IPS DF 19.7 (cell line): ENCODE measurements at regions not wholly inside any gene's neighbourhood (a gene's known extent, or its start where the extent isn't known, plus 50 kb on each side); places are given as distances from the start of the nearest gene placed in this dataset.
"Not testable (repeated sequence)": the region's sequence is repeated elsewhere in the genome, so short reads cannot be mapped to it uniquely, and the experiment has no call there.

Experiments
- DNase-seq: peaks from one replicate; pipeline ENCODE4 v3.0.0-alpha.2; 2013; ENCODE audit warnings: low read depth, low spot score

DNA sequence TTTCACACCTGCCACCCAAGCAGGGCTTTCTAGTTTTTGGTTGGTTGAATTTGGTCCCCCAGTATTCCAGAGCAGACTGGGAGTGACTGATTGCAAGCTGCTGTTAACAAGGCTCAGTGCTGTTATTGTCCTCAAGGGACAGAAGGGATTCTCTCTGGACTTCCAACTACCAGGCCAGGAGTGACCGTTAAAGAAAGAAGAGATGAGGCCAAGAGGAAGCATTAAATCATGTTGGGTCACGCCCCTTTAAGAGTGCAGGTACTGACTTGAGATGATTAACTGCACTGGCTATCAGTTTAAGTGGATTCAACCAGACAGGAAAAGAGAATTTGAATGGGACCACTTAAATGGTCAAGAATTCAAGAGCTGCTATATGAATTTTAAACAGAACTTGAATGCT, 220.8 kb upstream of the PCSK5 start:
- no peak for DNase-seq

DNA sequence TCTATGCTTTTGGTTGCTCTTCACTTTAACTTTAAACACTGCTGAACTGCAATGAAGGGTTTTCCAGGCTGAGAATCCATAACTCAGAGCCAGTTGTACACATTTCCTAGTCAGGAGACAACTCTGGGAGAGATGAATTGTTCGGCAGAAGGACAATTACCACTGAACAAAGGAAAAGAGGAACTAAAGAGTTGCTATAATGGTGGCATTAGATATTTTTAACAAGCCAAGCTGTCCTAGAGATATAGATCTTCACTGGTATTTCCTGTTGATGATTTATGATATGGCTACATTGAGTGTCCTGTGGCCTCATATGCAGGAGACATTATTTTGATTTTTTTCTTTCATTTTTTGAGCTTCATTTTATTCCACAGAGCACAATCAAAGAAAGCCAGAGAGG, 219.1 kb upstream of the PCSK5 start:
- DNase-seq, result no peak

DNA sequence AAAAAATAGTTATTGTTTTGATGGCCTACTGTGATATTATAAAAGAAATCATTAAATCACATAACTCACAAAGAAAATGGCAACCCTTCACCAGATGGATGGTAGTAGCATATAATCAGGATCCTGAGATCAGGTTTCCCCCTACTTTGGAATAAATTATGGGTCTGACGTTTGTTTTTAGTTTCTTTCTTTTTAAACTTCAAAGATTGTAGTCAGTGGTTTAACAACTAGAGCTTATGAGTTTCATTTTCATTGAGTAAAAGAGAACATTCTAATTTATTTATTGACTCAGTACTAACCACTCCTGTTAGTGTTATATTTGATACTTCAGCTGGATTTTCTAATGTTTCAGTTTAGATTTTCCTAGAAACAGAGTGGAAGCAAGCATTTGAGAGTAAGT, 218.0 kb upstream of the PCSK5 start:
- DNase-seq, result no peak

DNA sequence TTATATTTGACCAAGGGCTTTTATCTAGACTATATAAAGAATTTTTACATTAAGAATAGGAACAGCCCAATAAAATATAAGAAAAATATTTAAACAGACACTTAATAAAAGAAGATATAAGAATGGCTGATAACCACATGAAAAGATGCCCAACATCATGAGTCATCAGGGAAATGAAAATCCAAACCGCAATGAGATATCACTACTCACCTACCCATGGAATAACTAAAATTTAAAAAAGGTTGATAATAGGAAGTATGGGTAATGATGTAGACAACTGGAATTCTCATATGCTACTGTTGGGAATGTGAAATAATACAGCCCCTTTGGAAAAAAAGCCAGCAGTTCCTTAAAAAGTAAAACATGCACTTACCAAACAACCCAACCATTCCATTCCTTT, 206.9 kb upstream of the PCSK5 start:
- DNase-seq, result no peak

DNA sequence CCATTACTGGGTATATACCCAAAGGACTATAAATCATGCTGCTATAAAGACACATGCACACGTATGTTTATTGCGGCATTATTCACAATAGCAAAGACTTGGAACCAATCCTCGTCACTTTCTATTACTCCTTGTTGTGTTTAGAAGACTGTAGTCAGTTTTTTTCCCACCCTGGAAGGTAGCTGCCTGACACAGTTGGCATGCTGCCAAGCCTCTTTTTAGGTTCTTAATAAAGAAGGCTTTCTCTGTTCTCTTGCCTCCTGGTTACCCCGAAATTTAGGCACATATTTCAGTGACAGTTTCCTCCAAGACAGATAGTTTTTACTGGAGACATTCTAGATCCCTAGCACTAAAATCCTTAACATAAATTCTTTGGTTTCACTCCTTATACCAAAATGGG, 205.4 kb upstream of the PCSK5 start:
- no peak for DNase-seq

DNA sequence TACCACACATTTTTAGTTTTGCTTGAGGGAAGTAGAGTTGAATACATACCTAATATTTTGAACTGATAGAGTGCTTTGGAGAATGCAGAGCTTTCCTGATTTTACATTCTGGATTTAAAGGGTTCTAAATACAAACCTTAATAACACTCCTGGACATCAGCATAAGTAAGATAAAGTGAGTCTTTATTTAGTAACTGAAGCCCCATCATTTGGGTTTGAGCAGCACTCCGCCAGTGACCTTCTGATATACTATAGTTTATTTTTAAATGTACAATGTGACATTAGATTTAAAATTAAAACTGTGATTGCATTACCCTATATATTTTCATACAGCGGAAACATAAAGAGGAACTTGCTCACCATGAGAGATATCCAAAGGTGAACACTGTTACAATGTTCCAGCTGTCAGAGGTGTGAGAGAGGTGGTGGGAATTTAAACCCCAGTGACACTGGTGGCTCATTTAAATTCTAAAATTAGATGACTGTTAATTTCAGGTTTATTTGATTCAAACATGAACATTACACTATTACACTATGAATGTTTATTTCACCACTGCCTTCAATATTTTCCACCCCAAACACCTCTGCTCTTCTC, 203.0 kb upstream of the PCSK5 start:
- no peak for DNase-seq

DNA sequence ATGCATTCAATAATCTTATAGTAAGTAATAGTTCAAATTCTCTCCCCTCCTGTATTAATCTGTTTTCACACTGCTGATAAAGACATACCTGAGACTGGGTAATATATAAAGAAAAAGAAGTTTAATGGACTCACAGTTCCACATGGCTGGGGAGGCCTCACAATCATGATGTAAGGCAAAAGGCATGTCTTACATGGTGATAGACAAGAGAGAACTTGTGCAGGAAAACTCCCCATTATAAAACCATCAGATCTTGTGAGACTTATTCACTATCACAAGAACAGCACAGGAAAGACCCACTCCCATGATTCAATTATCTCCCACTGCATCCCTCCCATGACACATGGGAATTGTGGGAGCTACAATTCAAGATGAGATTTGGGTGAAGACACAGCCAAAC, 199.9 kb upstream of the PCSK5 start:
- not testable (repeated sequence) for DNase-seq

DNA sequence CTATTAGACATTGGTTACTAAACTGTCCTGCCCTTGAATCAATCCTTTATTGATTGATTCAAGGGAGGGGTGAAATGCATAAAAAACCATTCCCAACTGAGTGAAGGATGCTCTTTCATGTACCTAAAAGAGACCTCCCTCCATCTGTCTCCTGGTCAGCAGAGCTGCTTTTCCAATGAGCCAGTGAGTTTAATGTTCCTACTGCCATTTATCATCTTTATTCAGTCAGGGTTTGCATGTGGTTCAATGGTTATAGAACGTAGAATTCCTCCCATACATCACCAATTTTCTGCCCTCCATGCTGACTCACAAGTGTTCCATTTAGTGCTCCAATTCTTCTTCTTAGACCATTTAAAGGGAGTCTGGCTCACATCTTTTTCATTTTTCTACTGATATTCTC, 199.1 kb upstream of the PCSK5 start:
- no peak for DNase-seq

DNA sequence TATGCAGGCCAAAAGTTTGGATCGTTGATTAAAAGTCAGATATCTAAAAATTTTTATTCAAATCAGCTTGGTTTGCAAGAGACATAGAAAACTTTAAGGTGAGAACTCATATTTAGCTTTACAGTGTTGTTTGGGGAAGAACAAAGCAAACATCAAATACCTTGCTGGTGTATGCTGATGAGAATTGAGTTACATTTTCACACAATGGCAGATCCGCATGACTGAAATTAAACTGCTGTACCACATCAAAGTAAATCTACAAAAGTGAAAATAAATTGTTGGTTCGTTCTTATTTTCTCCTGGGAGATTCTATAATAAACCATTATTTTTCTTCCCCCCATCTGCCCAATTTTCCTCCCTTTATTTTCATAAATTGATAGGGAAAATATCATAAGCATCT, 198.2 kb upstream of the PCSK5 start:
- no peak for DNase-seq

DNA sequence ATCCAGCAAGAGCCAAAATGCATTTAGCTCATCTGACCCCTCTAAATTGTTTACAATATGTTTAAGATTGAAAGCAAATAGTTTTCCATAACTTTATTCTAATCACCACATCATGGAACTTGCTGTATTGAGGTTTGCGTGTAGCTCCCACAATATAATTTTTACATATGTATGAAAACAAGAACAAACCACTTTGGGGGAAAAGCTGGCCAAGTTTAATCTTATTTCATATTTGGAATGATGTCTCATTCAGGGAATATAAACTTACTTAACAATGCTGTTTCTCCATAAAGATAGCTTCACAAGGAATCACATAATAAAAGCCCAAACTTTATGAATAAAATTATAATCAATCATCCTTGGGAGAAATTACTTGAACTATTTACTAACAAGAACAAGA, 194.6 kb upstream of the PCSK5 start:
- DNase-seq, result no peak

DNA sequence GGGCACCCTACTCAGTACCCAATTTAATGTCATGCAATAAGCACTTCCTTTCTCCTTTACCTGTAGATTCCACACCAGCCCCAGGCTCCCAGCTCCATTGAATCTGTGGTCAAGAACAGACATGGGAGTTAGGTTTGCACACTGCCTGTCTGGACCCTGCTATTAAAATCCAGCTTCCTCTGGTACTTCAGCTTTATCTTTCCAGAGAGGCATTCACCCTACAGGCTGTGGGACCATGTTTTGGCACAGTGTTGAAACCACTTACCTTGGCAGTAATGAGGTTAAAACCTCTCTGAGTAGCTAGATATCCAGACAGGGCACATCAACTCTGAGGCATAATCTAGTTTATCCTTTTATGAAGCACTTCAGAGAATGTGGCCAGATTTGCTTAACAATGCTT, 191.5 kb upstream of the PCSK5 start:
- no peak for DNase-seq

DNA sequence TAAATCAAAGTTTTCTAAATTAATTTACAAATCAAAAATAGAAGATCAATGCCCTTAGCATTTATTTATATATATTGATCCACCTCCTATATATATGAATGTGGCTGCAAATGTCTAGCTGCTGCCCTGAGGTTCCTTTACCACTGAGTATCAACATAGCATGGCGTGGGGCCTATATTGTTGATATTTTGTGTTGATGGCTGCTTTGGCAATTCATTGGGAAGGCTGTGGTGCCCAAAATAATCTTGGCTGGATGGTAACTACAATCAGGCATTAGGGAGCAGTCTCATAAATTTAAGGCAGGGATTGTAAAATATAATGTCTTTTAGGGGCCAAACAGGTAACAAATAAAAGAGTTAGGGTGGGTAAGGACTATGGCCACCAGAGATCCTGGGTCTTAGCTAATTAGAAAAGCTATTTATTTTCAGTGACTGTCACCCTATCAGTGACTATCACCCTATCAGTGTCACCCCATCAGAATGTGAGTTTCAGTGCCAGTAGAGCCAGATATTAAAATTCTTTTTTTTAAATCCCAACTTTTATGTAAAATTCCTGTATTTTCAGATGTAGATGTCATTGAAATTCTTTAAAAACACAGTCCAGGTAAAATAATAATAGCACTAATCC, 190.7 kb upstream of the PCSK5 start:
- no peak for DNase-seq

DNA sequence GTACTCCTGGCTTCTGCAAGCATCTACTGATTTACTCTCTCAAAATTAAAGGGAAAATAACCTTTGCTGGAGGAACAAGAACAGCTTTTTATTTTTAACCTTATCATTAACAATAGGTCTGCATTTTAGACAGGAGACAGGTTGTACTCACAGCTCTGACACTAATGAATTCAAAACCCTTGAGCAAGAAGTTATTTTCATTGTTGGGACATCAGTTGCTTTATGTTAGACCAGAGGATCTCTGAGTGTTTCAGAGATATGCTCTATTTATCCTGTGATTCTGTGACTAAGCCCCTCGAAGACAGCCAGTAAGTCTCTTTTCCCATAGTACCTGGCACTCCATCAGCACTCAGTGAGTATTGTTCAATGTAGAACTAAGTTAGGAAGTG, 190.2 kb upstream of the PCSK5 start:
- DNase-seq, result no peak

DNA sequence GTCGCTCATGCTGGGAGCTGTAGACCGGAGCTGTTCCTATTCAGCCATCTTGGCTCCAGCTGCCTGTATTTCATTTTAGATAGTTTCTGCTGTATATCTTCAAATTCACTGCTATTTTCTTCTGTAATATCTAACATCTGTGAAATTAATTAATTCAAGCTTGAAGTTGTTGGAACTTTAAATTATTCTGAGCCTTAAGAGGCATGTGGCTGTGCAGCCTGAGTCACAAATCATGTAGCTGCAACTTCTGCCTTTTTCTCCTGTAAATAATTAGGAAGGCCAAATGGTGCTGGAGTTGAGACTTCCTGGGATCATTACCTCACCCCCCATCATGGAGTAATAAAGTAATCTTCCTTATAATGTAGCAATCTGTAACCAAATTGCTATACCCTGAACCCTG, 183.3 kb upstream of the PCSK5 start:
- DNase-seq, result no peak

DNA sequence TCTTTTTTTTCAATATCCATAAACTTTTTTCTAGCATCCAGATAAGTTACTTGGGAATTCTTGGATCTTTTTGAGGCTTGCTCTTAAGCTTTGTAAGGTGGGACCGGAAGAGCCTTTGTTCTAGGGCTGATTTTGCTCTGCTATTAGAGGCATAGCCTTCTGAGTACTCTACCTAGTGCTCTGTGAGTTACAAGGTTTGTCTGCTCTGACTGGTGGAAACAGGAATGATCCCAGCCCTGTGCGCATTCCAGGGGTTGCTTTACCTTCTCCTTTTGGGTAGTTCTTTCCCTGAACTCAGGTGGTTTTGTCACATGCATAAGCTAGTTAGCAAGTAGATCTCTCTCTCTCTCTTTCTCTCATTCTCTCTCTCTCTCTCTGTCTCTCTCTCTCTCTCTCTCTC, 180.8 kb upstream of the PCSK5 start:
- no peak for DNase-seq

DNA sequence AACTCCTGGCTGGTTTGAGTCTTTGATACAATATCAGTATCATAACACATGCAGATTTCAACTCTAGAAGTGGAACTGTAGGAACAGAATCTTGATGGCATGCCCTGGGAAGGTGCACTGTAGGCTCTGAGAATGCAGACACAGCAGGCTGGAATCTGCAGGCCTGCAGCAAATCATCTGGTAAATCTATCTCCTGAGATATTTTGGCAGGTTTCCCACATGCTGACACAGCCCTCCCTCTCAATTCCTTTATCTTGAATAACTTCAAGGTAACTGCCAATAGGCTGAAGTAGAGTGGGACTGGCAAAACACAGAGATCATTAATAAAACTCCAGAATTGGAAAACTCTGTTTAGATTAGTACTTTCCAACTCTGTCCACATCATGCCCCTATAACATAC, 177.8 kb upstream of the PCSK5 start:
- DNase-seq, result no peak

DNA sequence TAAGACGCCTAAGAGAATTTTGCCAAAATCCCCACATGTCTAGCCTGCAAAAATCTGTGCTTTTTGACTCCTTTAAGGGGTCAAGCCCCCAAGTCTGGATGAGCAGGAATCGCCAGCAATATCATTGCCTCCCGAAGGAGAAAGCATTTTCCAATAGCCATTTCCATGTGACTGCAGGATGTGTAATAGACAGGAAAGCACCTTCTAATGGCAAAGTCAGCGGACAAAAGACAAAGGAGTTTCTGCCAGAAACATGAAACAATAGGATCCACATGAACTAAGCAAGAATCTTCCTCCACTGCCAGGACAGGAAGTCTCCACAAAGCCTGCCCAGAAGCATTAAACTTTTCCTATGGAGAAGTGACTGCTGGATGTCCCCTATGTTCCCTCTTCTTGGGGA, 177.1 kb upstream of the PCSK5 start:
- DNase-seq, result no peak

DNA sequence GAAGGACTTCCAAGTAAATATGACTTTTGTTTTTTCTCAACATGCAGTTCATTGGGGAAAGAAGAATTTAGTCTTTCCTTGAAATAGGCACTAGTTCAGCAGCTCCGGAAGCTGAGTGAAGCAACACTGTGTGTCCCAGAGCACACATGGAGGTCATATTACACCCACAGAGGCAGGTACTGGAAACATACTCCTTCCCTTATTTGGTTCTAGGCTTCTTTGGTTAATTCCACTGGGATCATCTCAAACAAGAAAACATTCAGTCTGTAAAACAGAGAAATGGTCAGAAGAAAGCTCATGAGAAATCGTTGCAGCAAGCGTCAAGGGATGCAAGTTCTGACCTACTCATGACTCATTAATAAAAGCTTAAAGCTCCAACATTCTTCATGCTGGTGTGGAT, 175.1 kb upstream of the PCSK5 start:
- DNase-seq, result no peak

DNA sequence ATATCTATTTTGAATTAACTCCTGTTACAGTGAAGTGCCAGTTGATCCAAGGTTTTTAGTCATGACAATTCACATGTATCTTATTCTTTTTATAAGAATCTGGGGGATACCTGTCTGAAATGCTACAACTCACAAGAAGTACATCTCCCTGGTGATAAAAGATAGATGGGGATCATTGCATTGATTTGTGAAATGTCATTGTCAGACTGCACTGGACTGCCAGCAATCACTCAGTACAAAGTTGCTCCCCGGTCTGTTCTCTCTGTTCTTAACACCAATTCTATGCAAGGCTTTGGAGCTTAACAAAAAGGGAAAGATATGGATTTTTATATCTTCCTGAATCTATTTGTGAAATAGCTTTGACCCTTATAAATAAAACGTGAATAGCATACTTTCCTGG, 171.8 kb upstream of the PCSK5 start:
- no peak for DNase-seq

DNA sequence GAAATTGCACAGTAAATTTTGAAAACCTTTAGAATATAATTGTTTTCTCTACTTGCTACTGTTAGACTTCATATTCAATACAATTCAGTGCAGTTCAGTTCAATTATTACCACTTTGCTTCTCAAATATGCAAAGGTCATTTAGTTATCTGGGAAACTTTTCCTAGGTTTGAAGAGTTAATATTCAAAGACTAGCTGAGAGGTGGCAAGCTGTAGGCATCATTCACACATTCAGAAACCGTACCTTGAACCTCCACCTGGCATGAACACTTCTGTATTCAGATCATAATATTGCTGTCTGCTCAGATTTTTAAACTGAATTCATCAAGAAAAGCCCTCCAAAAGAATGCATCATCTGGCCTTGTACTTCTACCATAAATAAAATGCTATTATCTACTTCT, 162.1 kb upstream of the PCSK5 start:
- DNase-seq, result no peak

DNA sequence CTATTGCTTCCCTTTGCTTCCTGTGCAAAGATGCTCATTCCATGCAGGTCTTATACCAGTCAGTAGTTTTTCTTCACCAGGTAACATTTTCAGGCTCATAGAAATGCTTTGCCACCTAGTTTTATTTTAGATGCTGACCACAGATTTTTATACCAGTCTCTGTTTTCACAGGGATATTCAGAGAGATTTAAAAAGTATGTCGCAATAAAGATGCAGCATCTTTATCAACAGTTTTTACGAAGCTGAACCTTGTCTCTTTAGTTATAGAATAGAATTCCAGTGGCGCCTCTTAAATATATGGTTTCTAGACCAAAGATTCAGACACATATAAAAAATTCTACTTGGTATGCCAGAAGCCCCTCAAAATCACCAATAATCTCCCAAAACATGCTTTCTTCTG, 155.7 kb upstream of the PCSK5 start:
- no peak for DNase-seq

DNA sequence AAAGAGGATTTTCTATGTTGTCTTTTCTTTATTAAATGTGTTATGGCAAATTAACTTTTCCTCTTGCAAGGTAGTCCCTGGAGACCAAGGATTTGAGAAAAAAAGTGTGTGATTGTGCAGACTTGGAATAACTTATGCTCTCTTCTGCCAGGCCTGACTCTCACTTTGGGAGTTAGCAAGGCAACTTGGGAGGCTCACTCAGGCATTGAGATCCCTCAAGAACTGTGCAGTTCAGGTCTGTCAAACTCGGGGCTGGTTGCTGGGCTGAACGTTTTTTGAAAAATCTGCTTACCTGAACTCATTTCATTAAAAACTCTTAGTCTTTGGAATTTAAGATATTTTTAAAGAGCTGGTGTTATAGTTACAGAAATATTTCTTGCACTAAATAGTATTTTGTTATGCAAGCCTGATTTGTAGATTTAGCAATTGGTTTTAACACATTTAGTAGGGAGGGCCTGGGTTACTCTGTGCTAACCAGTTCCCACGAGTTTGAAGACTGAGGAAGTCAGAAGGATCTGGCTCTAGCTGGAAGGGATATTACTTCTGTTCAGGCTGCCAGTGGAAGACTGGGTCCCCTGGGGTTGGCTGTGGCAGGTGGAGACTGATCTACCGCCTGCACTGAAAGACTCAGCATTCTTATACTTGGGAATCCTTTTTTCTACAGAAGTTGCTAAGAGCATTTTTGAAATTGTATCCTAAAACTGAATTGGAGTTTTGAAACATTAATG, 150.4 kb upstream of the PCSK5 start:
- no peak for DNase-seq

DNA sequence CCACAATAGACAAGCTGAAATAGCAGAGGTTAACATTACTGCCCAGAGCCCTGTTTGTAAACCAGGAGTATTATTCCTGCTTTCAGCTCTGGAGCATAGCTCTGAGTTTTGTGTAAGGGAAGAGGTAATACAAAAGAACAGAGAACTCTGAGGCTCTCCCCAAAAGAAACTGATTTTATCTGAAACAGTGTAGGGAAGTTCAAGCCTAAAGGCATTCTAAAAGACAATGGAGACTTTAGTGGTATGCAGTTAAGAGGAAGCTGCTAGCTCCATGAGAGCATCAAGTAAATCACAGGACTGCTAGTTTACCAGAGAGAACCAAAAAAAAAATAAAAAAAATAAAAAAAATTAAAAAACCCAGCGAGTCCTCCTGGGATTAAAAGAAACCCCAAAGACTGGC, 146.6 kb upstream of the PCSK5 start:
- DNase-seq, result no peak

DNA sequence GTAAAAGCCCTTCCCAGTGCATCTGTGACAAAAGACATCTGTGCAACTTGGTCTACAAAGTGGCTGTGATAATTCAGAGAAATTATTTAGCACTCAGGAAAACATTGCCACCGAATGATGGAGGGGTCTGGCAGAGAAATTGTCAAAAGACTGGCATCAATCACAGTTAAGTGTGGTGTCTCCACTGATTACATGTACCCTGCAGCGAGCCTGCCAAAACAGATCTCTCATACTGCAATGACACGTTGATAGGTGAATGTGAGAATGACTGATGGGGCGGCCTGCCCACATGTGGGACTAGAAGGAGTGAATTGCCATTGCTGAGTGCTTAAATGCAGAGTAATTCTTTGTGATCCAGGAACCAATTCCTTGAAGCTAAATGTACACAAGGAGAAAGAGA, 136.4 kb upstream of the PCSK5 start:
- DNase-seq, result no peak
